D721Med (cell line): ENCODE measurements at regions not wholly inside any gene's neighbourhood (a gene's known extent, or its start where the extent isn't known, plus 50 kb on each side); places are given as distances from the start of the nearest gene placed in this dataset.
A peak's percentile ranks its signal among the peaks of the same experiment; 100 is the strongest.
"Not testable (repeated sequence)": the region's sequence is repeated elsewhere in the genome, so short reads cannot be mapped to it uniquely, and the experiment has no call there.

ENCODE experiments used
- DNase-seq: peaks from one replicate; pipeline ENCODE4 v3.0.0; 2011; ENCODE audit warnings: low spot score; ENCODE audit not compliant: insufficient read length
- FAIRE-seq: peaks from 2 replicates; lab custom pipeline; 2011; peaks lifted over from hg19 to GRCh38; lab: Jason Lieb, UNC
- CTCF ChIP-seq: IDR thresholded peaks from 2 replicates; pipeline ENCODE4 v1.5.1; 2012; ENCODE audit warnings: mild to moderate bottlenecking, control low read depth; ENCODE audit not compliant: insufficient read depth; ENCODE audit errors: missing control alignments

DNA sequence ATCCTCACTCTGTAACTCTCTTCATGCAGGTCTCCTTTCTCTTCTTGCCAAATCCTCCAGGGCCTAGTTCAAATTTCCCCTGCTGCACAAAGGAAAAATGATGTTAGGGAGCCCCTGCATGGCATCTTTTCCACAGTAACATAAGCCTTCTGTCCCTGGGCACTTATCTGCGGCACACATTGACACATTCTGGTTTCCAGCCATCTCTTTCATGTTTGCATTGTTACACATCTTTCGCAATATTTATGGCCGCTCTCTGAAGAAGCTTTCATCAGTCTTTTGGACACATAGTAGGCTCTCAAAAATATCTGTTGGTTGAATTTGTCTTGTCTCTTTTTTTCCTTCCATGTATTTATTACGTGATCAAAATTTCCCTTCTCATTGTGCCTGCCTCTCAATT is 1806.1 kb upstream of the PIK3C3 start:
- DNase-seq: no peak
- no peak for FAIRE-seq
- TF ChIP-seq CTCF: no peak

GRCh38 chr18:40133253-40133652 is 1821.8 kb upstream of the PIK3C3 start:
- DNase-seq: no peak
- TF ChIP-seq CTCF: no peak
- no peak for FAIRE-seq

DNA sequence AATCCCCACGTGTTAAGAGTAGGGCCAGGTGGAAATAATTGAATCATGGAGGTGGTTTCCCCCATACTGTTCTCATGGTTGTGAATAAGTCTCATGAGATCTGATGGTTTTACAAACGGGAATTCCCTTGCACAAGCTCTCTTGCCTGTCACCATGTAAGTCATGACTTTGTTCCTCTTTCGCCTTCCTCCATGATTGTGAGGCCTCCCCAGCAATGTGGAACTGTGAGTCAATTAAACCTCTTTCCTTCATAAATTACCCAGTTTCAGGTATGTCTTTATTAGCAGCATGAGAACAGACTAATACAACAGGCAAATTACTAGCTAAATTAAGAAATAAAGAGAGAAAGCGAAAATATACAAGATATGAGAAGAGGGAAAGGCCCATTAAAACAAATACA is 1822.6 kb upstream of the PIK3C3 start:
- FAIRE-seq, DNase-seq: not testable (repeated sequence)

DNA sequence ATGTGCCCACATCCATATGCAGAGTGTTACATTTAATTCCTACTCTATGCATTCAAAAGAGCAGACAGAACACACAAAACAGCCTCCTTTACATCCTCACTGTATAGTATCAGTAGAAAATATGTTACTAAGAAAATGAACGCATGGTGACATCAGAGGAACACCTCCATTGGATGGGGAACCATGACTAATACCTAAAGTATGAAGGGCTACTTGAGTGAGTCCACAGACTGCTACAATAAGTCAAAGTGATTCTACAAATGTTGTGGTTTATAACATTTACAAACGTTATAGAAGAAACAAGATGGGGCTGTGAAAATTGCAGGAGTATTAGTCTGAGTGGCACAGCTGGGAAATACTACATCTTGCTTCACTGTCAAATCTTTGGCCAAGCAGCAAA is 1830.9 kb upstream of the PIK3C3 start:
- no peak for TF ChIP-seq CTCF
- FAIRE-seq: peak; percentile 25
- DNase-seq: no peak

DNA sequence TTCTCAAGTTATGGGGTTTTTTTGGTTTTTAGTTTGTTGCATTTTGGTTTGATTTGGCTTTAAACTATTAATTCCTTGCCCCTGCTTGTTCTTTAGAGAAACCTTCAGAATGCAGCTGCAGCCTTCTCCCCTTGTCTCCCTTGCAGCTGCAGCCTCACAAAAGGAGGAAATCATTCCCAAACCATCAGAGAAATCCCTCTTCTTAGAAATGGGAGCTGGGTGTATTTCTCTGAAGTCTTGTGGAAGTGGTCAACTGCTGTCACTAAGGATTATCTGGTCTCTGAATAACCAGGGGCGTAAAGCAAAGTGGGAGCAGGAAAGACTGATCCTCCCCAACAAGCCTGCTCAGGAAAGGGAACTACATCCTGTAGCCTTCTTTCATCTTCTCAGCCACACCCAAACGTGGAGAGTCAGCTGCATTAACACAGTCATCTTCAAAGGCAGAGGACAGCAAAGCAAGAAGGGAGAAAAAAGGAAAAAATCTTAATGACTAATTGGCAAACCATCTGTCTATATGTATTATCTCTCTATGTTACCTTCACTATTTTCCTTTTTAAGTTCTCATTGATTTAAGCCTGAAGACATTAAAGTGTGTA is 1834.1 kb upstream of the PIK3C3 start:
- FAIRE-seq (no peak), DNase-seq (no peak)
- TF ChIP-seq CTCF: no peak

GRCh38 chr18:40120356-40120755 is 1834.7 kb upstream of the PIK3C3 start:
- no peak for TF ChIP-seq CTCF
- DNase-seq (no peak), FAIRE-seq (no peak)

DNA sequence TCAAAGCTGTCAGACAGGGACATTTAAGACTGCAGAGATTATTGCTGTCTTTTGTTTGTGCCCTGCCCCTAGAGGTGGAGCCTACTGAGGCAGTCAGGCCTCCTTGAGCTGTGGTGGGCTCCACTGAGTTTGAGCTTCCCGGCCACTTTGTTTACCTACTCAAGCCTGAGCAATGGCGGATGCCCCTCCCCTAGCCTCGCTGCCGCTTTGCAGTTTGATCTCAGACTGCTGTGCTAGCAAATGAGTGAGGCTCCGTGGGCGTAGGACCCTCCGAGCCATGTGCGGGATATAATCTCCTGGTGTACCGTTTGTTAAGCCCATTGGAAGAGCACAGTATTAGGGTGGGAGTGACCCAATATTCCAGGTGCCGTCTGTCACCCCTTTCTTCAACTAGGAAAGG is 1835.5 kb upstream of the PIK3C3 start:
- DNase-seq, FAIRE-seq: not testable (repeated sequence)

DNA sequence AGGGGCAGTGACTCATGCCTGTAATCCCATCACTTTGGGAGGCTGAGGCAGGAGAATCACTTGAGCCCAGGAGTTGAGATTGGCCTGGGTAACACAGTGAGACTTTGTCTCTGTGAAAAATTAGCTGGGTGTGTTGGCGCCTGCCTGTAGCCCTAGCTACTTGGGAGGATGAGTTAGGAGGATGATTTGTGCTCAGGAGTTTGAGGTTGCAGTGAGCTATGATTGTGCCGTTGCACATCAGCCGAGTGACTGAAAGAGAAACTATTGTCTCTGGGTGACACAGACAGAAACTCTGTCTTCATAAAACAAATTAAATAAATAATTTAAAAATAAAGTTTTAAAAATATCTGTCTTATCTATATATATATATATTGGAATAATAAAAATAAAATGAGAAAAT is 1844.6 kb upstream of the PIK3C3 start:
- DNase-seq: no peak
- FAIRE-seq: no peak
- no peak for TF ChIP-seq CTCF
